CD4-positive, alpha-beta T cell (primary cell): ENCODE measurements at regions not wholly inside any gene's neighbourhood (a gene's known extent, or its start where the extent isn't known, plus 50 kb on each side); places are given as distances from the start of the nearest gene placed in this dataset.

Source experiments
- ATAC-seq: fragments of 200-7000 bp; cut with Tn5 transposase; one replicate; pipeline ENCODE4 v1.10.0; 2022; ENCODE audit warnings: mild to moderate bottlenecking; ENCODE audit not compliant: poor library complexity
- CTCF ChIA-PET: fragments of 350-600 bp; sonication (Branson Sonifier 250); formaldehyde crosslinking; loops from one replicate; lab custom pipeline; 2021; ENCODE audit warnings: antibody characterized with exemption, inconsistent platforms; lab: Charles Lee
- POLR2A ChIA-PET: fragments of 350-600 bp; sonication (Branson Sonifier 250); formaldehyde crosslinking; loops from one replicate; lab custom pipeline; 2021; ENCODE audit warnings: antibody characterized with exemption, inconsistent platforms; lab: Charles Lee
- DNase-seq, 14 experiments: peaks; one replicate each; pipeline ENCODE4 v3.0.0-alpha.2; 2013 to 2020; ENCODE audit warnings: mixed read lengths in 2 of 14
- H3K27ac ChIP-seq, 2 donors: one replicate each; pipeline versions ENCODE4 v1.5.1 to v1.7.0; 2013; ENCODE audit warnings: low read length in 2 of 2, low read depth in 1 of 2, mild to moderate bottlenecking in 1 of 2
- H3K27me3 ChIP-seq, 2 experiments: 1 replicate in 1 of 2; 2 replicates in 1 of 2; pipeline versions ENCODE4 v1.6.1 to v1.7.0; 2013; ENCODE audit warnings: low read length in 2 of 2, control low read depth in 1 of 2, mild to moderate bottlenecking in 1 of 2, moderate library complexity in 1 of 2; ENCODE audit not compliant: insufficient read depth in 2 of 2, control insufficient read depth in 1 of 2
- H3K36me3 ChIP-seq: one replicate; pipeline ENCODE4 v1.6.1; 2013; ENCODE audit warnings: low read length, control low read depth; ENCODE audit not compliant: insufficient read depth
- H3K4me1 ChIP-seq: one replicate; pipeline ENCODE4 v1.6.1; 2013; ENCODE audit warnings: low read length, control low read depth; ENCODE audit not compliant: insufficient read depth
- H3K4me3 ChIP-seq: one replicate; pipeline ENCODE4 v1.5.1; 2013; ENCODE audit warnings: mild to moderate bottlenecking, low read length, moderate library complexity
- H3K9me3 ChIP-seq, 2 experiments: 1 replicate in 1 of 2; 2 replicates in 1 of 2; pipeline versions ENCODE4 v1.6.1 to v1.7.0; 2013; ENCODE audit warnings: low read length in 2 of 2, mild to moderate bottlenecking in 2 of 2, control low read depth in 1 of 2, moderate library complexity in 1 of 2; ENCODE audit not compliant: control insufficient read depth in 1 of 2, insufficient read depth in 1 of 2
- H3K27ac Mint-ChIP-seq: one replicate; pipeline ENCODE4 v1.8.0; 2020; ENCODE audit warnings: mixed read lengths
- H3K27me3 Mint-ChIP-seq: one replicate; pipeline ENCODE4 v1.8.0; 2021; ENCODE audit warnings: mixed read lengths
- H3K36me3 Mint-ChIP-seq: one replicate; pipeline ENCODE4 v1.8.0; 2021; ENCODE audit warnings: low read depth, mixed read lengths
- H3K4me1 Mint-ChIP-seq: one replicate; pipeline ENCODE4 v1.8.0; 2021; ENCODE audit warnings: low read depth, mixed read lengths
- H3K4me3 Mint-ChIP-seq: one replicate; pipeline ENCODE4 v1.8.0; 2020; ENCODE audit warnings: mild to moderate bottlenecking, mixed read lengths
- H3K9me3 Mint-ChIP-seq: one replicate; pipeline ENCODE4 v1.8.0; 2020; ENCODE audit warnings: mixed read lengths
- CTCF ChIP-seq: fragments of 200-600 bp; IDR thresholded peaks from one replicate; pipeline ENCODE4 v1.8.0; 2022; ENCODE audit warnings: antibody characterized with exemption, mild to moderate bottlenecking
- intact Hi-C, 2 experiments: fragments of 100-400 bp; cut with DNase I in 1 of 2; cut with micrococcal nuclease in 1 of 2; formaldehyde crosslinking; loops; one replicate each; pipeline versions ENCODE4 v1.15.1 to v1.9.0; 2023 to 2025; cut with DNase I, micrococcal nuclease

GRCh38 chr5:36441280-36441679 lies 139.6 kb upstream of the RANBP3L start:
- no peaks in the 10 kb centered on the region for H3K4me1 Mint-ChIP-seq
- ATAC-seq, result no peak

GRCh38 chr5:36442352-36442751 lies 140.7 kb upstream of the RANBP3L start:
- Mint-ChIP-seq H3K27ac (no peak overlapping the region), H3K4me1 (no peaks in the 10 kb centered on the region), H3K9me3 (no peaks in the 10 kb centered on the region), H3K4me3 (no peak overlapping the region), H3K27me3 (peaks cover 16% of the 10 kb centered on the region), H3K36me3 (no peaks in the 10 kb centered on the region)
- no peak for TF ChIP-seq CTCF
- Histone ChIP-seq H3K27ac (no peak overlapping the region), H3K4me1 (no peaks in the 10 kb centered on the region), H3K36me3 (no peaks in the 10 kb centered on the region), H3K27me3 (no peaks in the 10 kb centered on the region), H3K4me3 (no peak overlapping the region), H3K9me3 (no peaks in the 10 kb centered on the region)
- DNase-seq, result no peak
- POLR2A ChIA-PET, result interaction anchor here (0.7 kb wide), 1 partner anchor 38 kb away, joined by 5 read pairs; no protein-coding TSS in a partner anchor
- CTCF ChIA-PET, result no interaction called here
- intact Hi-C loops, result no loop called here
- ATAC-seq, result no peak

More at GRCh38 chr5:36441280-36441679, 139.6 kb upstream of the RANBP3L start:
- H3K9me3 ChIP-seq, result no peaks in the 10 kb centered on the region
- Mint-ChIP-seq H3K27me3 (peaks cover 21% of the 10 kb centered on the region), H3K9me3 (no peaks in the 10 kb centered on the region), H3K36me3 (no peaks in the 10 kb centered on the region), H3K4me3 (no peak overlapping the region), H3K27ac (no peak overlapping the region)
- intact Hi-C loops, result no loop called here
- no peaks in the 10 kb centered on the region for H3K4me1 ChIP-seq
- H3K4me3 ChIP-seq, result no peak overlapping the region
- DNase-seq, result no peak
- no peaks in the 10 kb centered on the region for H3K27me3 ChIP-seq
- H3K27ac ChIP-seq, result no peak overlapping the region
- ChIA-PET POLR2A (no interaction called here), CTCF (no interaction called here)
- TF ChIP-seq CTCF, result no peak
- H3K36me3 ChIP-seq, result no peaks in the 10 kb centered on the region

GRCh38 chr5:36442796-36443195 lies 141.1 kb upstream of the RANBP3L start:
- Mint-ChIP-seq H3K27ac (no peak overlapping the region), H3K4me3 (no peak overlapping the region), H3K36me3 (no peaks in the 10 kb centered on the region), H3K9me3 (no peaks in the 10 kb centered on the region), H3K27me3 (peaks cover 16% of the 10 kb centered on the region), H3K4me1 (no peaks in the 10 kb centered on the region)
- H3K27ac ChIP-seq, result no peak overlapping the region
- no peaks in the 10 kb centered on the region for H3K27me3 ChIP-seq
- no peaks in the 10 kb centered on the region for H3K4me1 ChIP-seq
- POLR2A ChIA-PET, result interaction anchor here (0.7 kb wide), 1 partner anchor 37 kb away, joined by 5 read pairs; no protein-coding TSS in a partner anchor
- H3K9me3 ChIP-seq, result no peaks in the 10 kb centered on the region
- no peak overlapping the region for H3K4me3 ChIP-seq
- no peaks in the 10 kb centered on the region for H3K36me3 ChIP-seq
- ATAC-seq (no peak), DNase-seq (no peak)
- intact Hi-C loops, result no loop called here
- CTCF ChIA-PET, result no interaction called here
- no peak for TF ChIP-seq CTCF
